H54 (cell line): ENCODE measurements at regions not wholly inside any gene's neighbourhood (a gene's known extent, or its start where the extent isn't known, plus 50 kb on each side); places are given as distances from the start of the nearest gene placed in this dataset.
"Not testable (repeated sequence)": the region's sequence is repeated elsewhere in the genome, so short reads cannot be mapped to it uniquely, and the experiment has no call there.

Source experiments
- DNase-seq: peaks from one replicate; pipeline ENCODE4 v3.0.0; 2011; ENCODE audit warnings: low spot score, mixed read lengths; ENCODE audit not compliant: insufficient read length
- FAIRE-seq: peaks from 3 replicates; lab custom pipeline; 2011; peaks lifted over from hg19 to GRCh38; lab: Jason Lieb, UNC
- POLR2A ChIP-seq: IDR thresholded peaks from 2 replicates; pipeline ENCODE4 v1.6.1; 2011; ENCODE audit warnings: low read depth, mild to moderate bottlenecking, low read length

DNA sequence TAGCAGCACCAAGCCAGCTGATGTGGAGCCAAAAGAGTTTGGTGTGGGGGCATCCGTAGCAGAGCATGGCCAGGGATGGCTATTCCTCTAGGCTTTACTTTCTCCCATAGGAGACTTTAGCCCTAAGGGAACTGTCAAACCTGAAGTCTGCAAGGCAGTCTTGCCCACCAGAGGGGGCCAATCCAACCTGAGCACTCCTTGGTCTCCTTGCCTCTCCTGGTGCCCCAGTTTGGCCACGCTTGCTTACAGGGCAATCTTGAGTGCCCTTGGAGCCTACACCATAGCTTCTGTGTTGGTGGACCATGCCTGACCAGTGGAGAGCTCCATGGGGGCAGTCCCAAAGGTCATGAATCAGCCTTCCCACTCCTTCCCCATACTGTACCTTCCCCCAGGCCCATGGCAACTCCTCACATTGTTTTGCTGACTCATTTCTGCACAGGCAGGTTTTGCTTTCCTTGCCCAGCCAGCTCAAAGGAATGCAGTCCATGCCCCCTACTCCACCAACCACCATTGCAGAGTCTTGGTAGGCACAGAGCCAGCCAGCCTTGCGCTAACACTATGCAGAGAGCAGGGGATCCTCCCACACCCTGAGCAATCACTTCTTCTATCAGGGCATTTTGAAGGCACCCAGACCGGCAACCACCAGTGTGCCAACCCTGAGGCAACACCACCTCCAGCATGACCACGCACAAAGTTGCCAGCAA, 1421.2 kb upstream of the RAG2 start:
- peak; percentile 11 for DNase-seq

DNA sequence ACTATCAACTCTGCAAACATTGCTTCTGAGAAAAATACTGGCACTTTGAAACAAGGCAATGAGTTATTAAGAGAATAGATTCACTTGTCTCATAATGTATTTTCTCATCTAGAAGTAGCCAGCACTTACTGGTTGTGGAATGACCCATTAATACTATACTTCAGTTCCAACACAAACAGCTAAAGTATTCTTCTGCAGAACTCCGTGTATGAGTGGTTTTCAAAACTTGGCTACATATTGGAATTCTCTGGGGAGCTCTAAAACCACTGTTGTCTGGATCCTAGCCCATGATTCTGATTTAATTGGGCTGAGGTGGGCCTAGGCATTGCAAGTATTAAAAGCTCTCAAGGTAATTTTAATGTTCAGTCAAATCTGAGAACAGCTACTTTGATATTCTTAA, 1416.4 kb upstream of the RAG2 start:
- FAIRE-seq (peak; percentile 86), DNase-seq (no peak)
- no peak for TF ChIP-seq POLR2A

More for the DNA sequence above, 1421.2 kb upstream of the RAG2 start:
- FAIRE-seq: peak; percentile 85
- no peak for TF ChIP-seq POLR2A

DNA sequence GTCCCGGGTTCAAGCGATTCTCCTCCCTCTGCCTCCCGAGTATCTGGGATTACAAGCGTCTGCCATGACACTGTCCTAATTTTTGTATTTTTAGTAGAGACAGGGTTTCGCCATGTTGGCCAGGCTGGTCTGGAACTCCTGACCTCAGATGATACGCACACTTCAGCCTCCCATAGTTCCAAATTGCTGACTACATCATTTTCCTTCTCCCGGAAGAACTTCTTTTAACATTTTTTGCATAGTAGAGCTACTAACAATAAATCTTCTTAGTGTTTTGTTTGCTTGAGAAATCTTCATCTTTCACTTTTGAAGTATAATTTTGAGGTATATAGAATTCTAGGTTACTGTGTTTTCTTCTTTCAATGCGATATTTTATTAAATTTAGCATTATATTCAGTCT, 1415.1 kb upstream of the RAG2 start:
- no peak for DNase-seq
- FAIRE-seq: no peak
- TF ChIP-seq POLR2A: no peak

DNA sequence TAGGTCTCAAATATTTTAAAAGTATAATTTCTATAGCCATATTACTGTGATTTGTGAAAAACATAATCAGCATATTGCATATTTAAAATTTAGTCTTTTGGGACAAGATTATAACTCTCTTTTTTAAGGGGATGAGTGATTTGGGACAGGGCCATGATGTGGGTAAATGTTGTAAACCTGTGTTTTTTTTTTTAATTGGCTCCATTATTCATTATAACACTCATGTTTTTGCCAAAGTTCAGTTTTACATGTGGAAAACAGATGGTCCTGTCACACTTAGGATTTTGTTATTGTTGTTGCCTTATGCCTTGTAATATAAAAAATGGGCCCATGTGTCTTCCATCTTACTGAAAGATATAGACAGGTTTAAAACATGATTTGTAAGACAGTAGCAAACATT, 1413.5 kb upstream of the RAG2 start:
- FAIRE-seq (no peak), DNase-seq (no peak)
- no peak for TF ChIP-seq POLR2A

DNA sequence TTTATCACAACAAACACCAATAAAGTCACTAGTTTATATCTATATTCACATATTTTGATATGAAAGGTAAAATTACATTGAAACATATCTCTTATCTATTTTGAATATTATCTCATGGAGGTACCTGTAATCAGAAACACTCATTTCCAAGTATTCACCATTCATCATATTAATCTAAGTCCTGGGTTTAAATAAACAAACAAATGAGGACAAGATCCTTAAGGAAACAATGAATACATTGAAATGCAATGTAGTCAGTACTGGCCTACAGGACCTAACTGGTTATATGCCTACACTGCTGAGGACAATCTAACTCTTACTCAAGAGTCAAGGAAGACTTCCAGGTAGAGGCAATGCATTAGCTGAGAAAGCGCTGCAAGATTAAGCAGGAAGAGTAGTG, 1411.9 kb upstream of the RAG2 start:
- DNase-seq (no peak), FAIRE-seq (no peak)
- no peak for TF ChIP-seq POLR2A

DNA sequence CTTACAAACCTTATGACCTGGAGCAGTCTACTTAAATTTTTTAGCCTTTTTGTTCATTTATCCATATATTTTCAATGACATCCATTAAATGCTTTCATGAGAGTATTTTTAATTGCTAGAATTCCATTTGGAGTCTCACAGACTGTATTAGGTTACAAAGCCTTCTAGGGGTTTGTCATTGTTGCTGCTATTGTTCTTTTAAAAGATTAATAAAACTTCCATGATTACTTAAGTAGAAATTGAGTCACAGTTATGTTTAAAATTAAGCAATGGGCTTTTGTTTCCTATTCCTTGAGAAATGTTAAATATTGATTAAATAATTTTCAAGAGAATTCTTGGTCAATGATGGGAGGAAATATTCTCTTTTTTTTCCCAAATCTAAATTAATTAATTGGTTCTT, 1408.4 kb upstream of the RAG2 start:
- no peak for TF ChIP-seq POLR2A
- no peak for DNase-seq
- FAIRE-seq: no peak

DNA sequence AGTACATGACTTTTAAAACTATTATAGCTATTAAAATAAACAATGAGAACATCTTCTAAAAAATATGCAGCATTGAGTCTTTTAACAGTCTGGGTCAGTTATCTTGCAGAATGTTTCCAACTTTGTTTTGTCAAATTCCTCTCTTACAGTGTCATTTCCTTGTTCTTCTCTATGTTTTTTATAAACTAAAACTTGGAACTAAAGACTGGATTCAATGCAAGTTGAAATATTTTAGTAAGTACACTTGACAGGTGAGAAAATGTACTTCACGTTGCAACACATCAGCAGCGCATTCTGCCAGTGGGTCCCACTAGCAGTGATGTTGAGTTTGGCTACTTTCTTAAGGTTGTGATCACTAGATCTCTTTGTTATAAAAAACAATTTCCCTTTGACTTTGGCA, 1407.6 kb upstream of the RAG2 start:
- FAIRE-seq: no peak
- no peak for DNase-seq
- TF ChIP-seq POLR2A: no peak

DNA sequence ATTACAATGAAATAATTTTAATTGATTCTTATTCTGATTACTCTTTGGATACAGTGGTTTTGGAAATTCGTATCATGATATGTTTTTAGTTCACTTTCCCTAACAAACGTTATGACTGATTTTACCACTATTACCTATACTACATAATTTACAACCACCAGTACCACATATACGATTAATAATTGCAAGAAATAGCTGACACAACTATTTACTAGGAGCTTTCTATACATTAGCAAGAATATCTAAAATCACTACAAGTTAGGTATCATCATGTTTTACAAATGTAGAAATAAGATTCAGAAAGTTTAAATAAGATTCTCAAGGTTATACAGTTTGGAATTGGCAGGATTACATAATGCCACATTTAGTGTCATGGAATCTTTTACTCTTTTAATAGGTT, 1401.1 kb upstream of the RAG2 start:
- no peak for FAIRE-seq
- no peak for TF ChIP-seq POLR2A
- DNase-seq: no peak

DNA sequence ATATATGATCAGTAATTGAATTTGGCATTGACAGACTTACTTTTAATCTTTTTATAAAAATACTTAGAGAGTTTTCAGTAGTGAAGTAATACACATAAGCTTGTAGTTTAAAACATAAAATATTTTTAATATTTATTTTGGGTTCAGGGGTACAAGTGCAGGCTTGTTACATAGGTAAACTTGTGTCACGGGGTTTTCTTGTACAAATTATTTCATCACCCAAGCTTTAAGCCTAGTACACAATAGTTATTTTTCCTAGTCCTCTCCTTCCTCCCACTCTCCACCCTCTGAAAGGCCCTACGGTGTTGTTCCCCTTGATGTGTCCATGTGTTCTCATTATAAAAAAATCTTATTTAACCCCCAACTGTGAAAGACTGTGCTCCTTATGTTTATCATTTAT, 1397.8 kb upstream of the RAG2 start:
- no peak for TF ChIP-seq POLR2A
- DNase-seq (no peak), FAIRE-seq (no peak)

DNA sequence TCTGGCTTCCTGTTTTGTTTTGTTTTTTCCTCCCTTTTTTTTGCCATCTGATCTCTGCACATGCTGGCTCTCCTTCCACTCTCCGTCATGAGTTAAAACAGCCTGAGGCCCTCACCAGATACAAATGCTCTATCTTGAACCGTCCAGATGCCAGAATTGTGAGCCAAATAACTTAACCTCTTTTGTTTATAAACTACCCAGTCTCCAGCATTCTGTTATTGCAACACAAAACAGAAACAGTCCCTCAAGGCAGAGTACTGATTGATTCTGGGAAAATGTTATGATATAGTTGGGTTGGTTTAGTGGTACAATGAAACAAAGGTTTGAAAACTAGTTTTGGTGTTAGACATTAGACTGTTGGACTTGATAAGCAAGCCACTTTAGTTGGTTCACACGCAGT, 1390.0 kb upstream of the RAG2 start:
- FAIRE-seq (no peak), DNase-seq (no peak)
- no peak for TF ChIP-seq POLR2A

DNA sequence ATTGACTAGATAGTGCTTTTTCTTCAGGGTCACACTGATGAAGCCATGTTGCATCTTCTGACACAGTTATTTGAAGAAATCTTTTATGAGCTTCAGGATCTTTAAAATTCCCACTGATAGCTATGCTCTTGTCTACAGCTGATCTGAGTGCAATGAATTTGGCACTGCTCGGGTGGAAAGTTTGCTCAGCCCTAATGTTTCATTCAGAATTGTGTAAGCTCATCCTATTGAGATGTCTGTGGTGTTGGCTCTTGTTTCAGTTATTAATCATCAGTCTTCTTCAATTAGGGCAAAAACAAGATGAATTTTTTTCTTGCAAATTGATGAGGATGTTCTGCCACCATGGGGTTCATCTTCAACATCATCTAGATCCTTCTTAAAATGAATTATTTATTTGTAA, 1387.0 kb upstream of the RAG2 start:
- DNase-seq (no peak), FAIRE-seq (peak; percentile 52)
- no peak for TF ChIP-seq POLR2A

DNA sequence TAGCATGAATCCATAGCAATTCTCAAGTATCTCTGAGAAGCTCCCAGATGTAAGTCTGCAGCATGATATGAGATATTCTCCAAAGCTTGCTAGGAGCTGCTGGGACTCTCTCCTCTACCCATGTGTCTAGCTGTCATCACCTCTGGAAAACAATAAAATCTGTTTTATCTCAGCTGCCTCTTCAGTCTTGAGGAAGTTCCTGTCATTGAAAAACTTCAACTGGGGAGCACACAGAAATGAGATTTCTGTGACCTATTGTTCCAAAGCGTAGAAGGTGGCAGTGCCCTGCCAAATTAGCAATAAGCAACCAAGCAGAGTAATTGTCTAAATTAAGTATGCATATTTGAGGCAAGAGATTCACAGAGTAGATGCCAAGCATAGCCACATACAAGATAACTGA, 1380.6 kb upstream of the RAG2 start:
- no peak for TF ChIP-seq POLR2A
- DNase-seq: no peak
- no peak for FAIRE-seq

DNA sequence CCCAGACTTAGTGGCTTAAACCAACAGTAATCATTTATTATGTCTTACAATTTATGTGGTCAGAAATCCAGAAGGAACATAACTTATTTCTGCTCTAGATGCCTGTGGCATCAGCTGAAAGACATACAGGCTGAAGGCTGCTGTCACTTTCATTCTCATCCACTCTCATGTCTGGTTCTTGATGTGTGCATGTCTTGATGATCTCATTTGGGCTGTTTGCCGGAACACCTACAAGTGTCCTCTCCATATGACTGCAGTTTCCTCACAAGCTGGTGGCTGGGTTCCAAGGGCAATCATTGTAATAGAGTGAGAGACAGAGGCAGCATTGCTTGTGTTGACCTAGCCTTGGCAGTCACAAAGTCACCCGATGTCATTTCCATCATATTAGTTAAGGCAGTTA, 1375.9 kb upstream of the RAG2 start:
- DNase-seq (no peak), FAIRE-seq (peak; percentile 15)
- no peak for TF ChIP-seq POLR2A

DNA sequence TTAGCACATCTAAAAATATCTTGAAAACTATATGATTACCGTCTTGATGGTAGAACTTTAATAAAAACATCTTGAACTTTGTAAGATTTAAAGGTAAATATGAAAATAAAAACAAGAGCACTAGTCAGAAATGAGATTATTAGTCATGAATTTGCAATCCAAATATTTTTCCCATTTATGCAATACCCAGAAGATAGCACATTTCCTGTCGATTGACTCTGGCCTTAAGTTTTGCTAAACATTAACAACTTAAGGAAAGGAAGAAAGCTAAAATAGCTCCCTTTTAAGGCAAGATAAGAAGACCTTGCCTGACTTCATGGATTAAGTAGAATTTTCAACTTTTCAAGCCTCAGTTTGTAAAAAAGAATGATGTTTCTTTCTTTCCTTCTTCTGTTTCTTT, 1374.7 kb upstream of the RAG2 start:
- DNase-seq: no peak
- TF ChIP-seq POLR2A: no peak
- no peak for FAIRE-seq

DNA sequence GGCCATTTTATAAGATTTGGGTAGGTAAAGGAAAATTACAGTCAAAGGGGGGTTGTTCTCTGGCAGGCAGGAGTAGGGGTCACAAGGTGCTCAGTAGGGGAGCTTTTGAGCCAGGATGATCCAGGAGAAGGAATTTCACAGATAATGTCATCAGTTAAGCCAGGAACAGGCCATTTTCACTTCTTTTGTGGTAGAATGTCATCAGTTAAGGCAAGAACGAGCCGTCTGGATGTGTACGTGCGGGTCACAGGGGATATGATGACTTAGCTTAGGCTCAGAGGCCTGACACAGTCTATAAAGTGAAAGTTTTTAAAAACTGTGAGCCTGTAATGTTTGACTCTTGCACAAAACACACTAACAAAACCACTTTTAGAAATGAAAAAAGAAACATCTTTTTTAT, 1371.3 kb upstream of the RAG2 start:
- not testable (repeated sequence) for DNase-seq, FAIRE-seq
